HG02763 (cell line): ENCODE measurements at regions not wholly inside any gene's neighbourhood (a gene's known extent, or its start where the extent isn't known, plus 50 kb on each side); places are given as distances from the start of the nearest gene placed in this dataset.
A peak's percentile ranks its signal among the peaks of the same experiment; 100 is the strongest.

Source experiments
- ATAC-seq: cut with Tn5 transposase; IDR thresholded peaks from one replicate; pipeline ENCODE4 v1.9.1; 2021; ENCODE audit warnings: mild to moderate bottlenecking, moderate library complexity; ENCODE audit not compliant: unreplicated experiment

DNA sequence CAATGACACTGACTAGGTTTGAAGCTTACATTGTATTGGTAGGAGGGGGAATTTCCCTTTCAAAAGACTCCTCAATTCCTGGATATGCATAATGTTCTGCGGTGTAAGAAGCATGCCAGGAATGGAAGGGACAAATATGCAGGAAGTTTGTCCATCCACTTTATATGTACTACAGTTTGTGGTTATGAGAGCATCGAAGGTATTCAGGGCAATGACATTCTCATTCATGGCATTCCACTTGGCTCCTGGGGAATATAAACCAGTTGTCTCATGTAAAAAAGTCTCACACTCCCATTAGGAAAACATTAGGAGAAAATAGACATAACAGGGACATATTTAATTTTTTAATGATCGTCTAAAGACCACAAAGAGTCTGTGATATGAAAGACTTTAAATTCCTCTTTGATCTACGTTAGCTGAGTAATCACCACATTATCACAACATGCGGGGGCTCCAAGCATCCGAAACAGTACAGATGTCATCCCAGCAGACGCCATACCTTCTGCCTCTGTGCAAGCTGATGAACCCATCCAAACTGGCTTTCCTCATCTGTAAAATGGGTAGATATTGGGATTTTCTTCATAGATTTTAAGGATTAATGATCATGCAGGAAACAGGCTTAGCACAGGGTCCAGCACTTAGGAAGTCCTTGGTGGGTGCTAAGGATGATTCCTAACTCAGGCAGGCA lies 675.3 kb downstream of the INHBA start:
- no peak for ATAC-seq

DNA sequence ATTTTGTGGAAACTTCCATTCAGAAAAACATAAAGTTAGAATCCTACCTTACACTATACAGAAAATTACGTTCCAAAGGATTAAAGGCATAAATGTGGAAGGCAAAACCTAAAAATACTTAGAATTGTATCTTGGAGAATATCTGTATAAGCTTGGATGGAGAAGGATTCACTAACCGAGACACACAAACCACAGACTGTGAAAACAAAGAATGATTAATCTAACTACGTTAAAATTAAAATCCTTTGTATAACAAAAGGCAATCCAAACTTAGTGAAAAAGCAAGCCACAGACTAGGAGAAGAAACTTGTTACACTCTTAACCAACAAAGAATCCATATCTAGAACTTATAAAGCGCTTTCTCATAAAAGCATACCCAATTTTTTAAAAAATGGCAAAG lies 678.8 kb downstream of the INHBA start:
- no peak for ATAC-seq

DNA sequence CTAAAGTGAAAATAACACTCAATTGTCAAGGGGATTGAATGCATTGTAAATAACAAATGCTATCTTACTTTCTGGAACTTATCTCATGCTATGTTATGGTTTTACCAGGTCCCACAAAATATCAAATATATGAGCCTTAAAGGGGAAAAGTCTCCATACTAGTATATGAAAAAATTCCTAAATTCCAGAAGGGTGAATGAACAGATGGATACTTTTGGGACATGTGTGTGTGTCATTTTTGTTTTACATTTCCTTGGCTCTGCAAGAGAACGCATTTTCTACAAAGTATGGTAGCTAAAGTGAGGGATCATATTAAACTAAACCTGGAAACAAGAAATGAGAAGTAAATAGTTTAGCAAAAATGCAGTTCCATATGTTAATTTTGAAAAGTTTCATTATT lies 682.8 kb downstream of the INHBA start:
- ATAC-seq, result no peak

DNA sequence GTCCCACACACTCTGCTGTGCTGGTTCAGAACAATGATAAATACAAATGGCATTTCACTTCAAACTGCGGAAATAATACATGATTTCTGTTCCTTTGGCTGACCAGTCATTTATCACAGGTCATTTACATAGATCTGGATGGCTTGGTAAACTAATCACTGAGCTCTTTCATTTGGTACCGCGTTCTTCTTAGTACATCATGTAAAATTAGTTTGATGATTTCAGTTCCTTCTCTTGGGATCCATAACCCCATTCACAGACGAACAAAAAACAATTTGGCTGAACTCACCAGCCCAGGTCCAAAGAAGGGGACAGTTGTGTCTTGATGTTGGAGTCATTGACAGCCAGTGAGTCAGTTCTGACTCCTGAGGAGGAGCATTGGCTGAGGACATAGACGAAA lies 689.8 kb downstream of the INHBA start:
- no peak for ATAC-seq

DNA sequence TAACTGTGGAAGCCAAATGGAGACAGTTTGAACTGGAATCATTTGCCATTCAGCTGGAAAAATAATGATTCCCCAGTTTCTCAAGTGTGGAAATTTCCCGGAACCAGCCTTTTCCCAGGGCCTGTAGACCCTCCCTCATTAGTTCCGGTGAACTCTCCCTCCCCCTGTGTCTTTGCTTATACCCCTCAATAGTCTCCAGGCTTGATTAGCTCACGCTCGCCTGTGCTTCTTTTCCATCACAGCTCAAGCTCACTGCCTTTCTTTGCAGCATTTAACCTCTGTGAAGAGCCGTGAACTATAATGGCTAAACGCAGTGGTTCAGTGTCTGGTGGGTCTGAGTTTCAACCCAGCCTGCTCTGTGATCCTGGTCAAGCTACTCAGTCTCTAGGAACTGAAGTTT lies 690.8 kb downstream of the INHBA start:
- ATAC-seq, result no peak

DNA sequence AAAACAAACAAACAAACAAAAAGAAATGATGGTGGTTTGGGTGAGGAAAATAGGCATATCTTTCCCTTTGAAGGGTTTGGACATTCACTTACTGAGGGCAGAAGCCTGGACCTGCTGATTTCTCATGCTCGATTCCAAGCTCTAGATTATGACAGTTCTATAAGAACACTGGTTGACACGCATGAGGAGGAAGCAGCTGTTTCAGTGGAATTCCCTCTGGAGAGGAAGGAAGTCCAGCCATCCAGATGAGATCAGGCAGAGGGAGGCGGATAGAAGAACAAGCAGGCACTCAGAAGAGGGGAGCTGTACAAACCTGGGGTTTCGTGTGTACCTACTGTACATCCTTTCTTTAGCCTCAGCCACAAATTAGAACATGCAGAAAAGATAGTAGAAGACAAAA lies 691.9 kb downstream of the INHBA start:
- no peak for ATAC-seq

DNA sequence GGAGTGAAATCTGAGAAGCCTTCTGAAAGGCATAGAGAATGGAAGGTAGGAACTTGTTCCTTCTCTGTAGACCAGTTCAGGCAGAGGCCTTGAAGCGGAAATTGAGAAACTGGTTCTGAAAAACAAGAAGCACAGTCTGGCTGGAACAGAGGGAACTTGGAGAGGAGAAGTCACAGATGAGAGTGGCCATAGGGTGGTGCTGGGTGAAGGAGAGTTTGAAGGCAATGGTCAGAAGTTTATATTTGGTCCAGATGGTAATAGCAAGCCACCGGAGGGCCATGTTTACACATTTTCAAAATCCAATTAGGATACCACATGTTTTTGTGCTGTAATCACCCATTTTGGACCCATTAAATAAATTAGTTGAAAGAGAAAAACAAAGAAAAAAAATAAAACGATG lies 692.5 kb downstream of the INHBA start:
- no peak for ATAC-seq

DNA sequence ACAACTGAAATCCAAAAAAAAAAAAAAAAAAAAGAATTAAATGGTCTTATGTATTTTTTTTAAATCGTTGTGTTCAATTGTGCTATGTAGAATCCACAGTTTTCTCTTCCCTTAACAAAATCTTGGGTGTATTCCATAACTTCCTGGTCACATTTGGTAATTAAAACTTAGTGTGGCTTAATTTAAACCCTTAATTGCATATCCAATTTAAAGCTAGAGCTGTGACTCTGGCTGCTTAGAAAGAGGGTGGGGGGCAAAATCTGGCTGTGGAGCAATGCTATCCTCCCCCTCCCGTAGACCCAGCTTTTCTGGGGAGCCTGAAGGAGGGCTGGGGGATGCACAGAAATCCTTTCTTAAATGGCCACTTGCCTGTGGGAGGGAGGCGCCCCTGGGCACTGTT lies 695.1 kb downstream of the INHBA start:
- ATAC-seq, result no peak

DNA sequence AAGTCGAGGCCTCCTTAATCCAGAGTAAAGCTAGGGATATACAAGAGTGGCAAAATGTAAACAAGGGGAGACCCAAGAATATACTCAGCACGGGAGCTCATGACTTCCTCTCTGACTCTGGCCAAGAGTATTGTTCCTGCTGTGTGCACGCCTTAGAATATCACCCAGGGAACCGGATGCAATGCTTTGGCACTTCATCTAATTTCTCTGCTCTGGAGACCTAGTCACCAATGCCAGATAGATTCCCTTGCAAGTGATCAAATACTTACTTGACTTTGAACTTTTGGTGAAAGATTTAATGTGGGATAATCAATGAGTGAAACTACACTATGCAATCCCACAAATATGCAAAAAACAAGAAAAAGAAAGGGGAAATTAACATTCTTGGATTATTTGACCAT lies 695.5 kb downstream of the INHBA start:
- ATAC-seq, result no peak

DNA sequence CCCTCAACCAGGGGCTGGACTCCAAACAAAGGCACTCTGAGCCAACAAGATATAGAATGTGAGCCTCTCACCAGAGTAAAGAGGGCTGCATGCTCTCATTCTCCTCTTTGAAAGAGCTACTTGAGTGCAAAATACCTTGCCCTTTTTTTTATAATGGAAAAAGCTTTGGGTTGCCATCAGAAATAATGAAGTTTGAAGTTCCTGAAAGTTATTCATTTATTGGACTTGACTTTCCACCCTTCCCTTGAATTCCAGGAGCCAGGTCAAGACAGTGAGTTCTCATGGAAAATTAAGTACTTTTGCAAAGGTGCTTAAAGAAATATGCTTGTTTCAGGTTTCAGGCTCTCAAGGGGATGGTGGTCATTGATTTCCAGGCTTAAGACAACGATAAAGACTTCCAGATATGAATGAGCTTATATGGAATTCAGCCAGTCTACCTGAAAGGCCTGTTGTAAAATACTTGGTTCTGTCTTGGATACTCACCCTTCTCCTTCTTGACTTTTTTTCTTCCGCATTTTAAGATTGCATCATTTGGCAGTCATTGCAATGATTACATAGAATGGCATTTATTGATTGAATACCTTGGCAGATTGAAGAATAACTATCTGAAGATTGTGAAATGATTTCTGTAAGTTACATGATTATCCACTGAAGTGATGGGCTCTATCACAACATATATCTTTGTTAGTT lies 696.4 kb downstream of the INHBA start:
- ATAC-seq, result no peak

DNA sequence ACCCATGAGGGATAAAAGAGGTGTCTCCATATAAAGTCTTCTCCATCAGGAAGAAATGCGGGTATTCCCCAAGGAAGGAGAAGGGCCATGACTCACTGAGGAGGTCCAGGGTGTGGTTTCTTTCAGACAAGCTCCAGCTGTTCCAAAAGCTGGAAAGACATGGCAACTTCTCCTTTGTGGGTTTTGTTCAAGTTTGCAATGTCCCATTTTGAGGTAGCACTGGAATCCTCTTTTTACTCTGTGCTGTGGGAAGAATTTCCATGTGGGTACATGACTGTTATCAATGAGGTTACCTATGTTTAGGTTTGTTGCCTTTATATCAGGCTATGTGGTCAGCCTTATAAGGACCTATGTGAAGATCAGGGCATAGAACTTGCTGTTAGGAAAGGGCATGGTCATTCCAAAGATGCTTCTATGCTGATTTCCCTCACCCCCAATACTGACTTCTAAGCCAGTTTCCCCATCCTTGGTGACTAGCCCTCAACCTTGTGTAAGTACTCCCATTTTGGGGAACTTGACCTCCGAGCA lies 697.5 kb downstream of the INHBA start:
- no peak for ATAC-seq

DNA sequence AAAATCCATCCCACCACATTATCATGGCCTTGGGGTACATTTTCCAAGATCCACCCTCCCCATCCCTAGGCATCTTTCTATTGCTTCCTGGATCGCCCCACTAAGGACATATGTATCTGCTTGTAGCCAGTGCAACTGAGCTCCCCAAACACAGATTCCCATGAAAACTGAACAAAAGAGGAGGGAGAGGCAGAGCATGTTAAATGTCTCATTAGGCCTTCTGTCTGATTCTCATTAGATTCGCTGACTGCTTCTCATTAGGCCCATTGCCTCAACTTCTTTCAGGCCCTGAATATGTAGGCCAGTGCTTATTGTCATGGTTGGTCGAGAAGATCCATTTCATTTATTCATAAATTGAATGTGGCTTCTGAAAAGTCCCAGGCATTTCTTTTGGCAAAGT lies 698.9 kb downstream of the INHBA start:
- ATAC-seq, result no peak

DNA sequence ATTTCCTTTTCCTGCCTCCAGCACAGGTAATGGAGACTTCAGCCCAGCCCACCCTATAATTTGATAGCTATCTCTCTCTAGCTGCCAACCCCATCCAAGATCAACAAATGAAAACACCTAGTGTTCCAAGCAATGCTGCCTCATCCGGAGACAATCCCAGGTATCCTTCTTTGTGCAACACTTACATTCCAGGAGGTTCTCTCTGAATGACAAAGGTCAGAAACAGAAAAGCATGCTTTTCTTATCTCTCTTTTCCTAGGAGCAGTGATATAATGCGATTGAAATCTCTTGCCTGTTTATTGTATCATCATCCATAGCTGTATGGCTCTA lies 699.3 kb downstream of the INHBA start:
- ATAC-seq, result no peak

DNA sequence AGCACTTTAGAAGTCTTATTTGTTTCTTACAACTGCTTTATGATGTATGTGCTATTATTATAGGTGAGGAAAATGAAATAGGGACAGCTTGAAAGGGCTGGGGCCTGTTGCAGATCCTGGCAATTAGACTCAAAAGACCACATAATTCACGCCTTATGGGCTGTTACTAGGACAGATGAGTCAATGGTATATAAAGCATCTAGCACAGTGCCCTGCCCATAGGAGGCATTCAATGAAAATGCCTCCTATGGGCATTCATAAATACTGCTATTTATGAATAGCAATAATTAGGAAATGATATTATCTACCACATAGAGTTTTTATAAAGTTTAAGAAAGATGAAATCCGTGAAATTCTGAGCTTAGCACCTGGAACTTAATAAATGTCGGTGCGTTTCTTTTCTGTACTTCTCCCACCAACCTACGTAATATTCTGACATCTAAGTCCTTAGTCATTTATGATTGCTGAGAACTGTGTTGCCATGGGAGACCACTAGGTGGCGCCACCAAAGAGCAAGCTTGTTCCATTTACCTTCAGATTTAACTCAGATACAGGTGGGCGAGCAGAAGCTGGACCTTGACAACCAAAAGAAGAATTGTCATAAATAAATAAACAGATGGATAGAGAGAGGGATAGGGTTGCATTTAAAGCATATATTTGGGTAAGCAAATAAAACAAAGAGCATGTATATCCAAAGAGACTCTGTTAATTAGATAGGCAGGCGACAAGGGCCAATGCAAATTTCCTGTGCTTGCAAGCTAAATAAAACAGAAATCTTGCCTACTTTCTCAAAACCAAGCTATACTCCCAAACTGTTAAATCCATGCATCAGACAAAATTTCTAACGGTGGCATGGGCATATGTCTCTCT lies 699.9 kb downstream of the INHBA start:
- peak; percentile 44 for ATAC-seq

DNA sequence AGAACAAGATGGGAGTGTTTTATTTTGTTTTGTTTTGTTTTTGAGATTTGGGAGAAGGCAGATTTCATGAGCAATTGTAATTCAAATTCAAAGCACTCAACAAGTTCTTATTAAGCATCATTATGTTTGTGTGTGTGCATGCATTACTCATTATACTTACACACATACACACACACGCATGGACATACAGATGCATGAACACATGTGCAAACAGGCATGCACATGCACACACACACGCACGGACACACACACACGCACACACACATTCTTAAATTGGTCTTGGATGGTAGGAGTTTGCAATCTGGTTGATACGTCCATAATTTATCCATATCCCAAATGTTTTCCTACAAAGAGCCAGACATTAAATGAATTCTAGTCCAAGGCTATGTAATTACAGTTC lies 702.8 kb downstream of the INHBA start:
- ATAC-seq, result no peak

DNA sequence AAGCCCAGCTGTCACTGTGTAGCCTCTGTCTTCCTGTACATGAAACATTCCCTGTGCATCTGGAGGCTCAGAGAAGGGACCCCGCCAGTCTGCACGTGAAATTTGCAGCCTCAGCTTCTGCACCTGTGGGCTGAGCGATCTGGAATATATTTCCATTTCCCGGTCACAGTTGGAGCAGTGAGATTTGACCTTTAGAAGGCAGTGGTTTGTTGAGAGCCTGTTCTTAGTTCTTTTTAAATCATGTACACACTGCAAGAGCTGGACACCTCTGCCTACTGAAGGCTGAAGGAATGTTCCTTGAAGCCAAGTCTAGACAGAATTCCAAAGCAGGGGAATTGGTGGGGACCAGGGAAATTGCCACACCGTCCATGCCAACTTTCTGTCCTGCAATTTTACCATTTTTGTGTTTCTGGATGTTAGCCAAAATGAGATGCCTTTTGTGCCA lies 706.6 kb downstream of the INHBA start:
- no peak for ATAC-seq

DNA sequence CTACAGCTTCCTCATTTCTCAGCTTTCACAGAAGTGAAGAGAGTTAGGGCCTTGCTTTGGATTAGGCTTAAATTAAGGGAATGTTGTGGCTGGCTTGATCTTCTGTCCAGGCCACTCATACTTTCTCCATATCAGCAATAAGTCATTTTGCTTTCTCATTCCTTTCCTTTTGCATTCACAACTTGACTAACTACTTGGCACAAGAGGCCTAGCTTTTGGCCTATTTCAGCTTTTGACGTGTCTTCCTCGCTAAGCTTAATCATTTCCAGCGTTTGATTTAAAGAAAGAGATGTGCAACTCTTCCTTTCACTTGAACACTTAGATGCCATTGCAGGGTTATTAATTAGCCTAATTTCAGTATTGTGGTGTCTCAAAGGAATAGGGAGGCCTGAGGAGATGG lies 712.0 kb downstream of the INHBA start:
- no peak for ATAC-seq

DNA sequence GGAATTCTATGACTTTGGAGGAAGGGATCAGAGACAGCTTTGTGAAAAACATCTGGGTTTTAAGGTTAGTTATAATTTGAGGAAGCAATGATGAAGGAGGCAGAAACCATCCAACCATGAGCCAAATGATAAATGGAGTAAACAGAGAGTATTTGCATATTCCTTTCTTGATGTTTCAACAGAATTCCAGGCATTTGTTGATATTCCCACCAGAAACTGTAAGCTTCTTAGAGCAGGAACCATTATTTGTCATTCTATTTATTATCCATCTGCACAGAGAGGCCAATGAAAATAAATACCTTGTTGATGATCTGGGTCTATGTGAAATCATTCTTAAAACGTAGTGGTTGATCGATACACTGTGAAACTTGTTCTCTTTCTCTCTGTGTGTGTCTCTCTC lies 715.3 kb downstream of the INHBA start:
- no peak for ATAC-seq

DNA sequence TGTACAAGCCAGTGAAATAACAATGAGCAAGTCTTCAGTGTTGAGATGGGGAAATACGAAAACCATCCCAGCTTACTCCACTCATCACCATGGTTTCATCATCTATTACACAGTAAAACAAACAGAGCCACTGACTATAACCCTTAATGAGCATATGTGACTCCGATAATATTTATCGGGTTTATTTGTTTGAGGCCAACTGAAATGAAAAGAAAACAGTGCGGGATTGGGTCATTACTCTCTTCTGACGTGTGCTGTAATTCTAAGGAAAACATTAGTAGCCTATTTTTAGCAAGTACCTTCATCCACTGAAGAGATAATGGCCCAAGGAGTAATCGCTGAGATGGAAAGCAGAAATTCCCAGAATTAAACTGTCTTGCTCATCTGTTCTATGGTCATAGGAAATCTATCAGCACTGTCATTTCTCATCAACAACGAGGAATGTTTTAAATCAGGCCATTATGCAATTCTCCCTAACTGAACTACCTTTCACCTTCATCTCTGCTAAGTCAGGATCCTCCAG lies 716.5 kb downstream of the INHBA start:
- no peak for ATAC-seq

DNA sequence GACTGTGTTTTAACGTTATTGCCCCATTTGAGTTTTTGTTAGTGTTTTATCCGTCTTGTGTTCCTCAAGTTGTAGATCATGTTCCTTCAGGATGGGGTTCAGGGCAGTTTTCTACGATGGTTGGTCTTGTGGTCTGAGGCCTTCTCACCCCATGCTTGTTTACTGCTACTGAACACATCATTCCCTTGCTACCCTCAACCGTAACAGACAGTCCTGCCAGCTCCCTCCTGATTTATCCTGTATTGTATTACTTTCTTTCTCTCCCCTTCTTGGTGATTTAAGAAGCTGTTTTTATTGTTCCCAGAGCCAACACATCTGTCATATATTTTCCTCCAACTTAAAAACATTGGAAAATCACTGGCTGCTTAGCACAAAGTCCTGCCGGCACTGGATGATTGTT lies 719.8 kb downstream of the INHBA start:
- ATAC-seq, result no peak

DNA sequence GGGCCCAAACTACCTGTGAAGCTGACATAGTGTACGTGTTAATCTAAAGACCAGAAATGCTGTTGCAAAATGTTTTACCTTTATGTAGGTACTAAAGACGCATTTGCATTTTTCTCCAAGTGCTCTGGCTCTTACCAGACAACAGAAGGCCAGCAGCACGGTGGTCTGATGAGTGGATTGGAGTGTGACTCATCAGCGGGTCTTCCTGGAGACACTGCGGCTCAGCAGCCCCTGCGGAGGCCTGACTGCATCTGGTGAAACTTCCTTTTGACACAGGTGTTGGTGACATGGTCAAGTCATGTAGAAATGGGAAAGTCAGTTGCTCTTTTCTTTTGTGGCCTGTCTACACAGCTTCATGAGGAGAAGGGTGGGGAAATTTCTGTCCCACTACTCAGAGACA lies 723.6 kb downstream of the INHBA start:
- no peak for ATAC-seq

DNA sequence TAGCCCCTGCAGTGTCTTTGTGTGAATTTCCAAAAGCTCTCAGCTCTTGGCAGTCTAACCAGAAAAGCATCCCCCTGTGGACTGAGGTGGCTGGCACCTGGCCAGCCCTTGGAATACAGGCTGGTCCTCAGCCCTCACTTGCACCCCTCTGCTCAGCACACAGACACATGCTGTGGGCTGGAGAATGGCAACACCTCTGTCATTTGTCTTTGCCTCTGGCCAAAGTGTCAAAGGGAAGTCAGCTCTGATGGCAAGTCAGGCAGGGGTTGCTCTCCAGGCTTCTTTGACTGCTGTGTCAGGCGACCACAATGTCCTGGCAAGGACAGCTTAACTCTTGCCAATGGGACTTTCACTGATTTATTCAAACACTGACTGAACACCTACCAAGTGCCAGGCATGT lies 724.8 kb downstream of the INHBA start:
- ATAC-seq, result no peak
